H1 (cell line): ENCODE measurements at regions not wholly inside any gene's neighbourhood (a gene's known extent, or its start where the extent isn't known, plus 50 kb on each side); places are given as distances from the start of the nearest gene placed in this dataset.

Experiments
- EGR1 ChIP-seq: IDR thresholded peaks from 2 replicates; pipeline ENCODE4 v1.6.1; 2011; ENCODE audit warnings: low read depth, low read length, borderline replicate concordance
- HDAC6 ChIP-seq: IDR thresholded peaks from one replicate; pipeline ENCODE4 v1.7.1; 2012; ENCODE audit warnings: low read depth, mild to moderate bottlenecking, inconsistent platforms, low read length, moderate library complexity
- RFX5 ChIP-seq: IDR thresholded peaks from 2 replicates; pipeline ENCODE4 v1.6.1; 2011; ENCODE audit warnings: low read depth, low read length, improper control_type of control experiment, borderline replicate concordance
- SIX5 ChIP-seq: IDR thresholded peaks from 2 replicates; pipeline ENCODE4 v1.6.1; 2011; ENCODE audit warnings: mild to moderate bottlenecking, low read depth, low read length
- TF ChIP-seq, protein P1 (sequence below): IDR thresholded peaks from 2 replicates; pipeline ENCODE4 v1.6.1; 2012; ENCODE audit warnings: low read length, inconsistent platforms

DNA sequence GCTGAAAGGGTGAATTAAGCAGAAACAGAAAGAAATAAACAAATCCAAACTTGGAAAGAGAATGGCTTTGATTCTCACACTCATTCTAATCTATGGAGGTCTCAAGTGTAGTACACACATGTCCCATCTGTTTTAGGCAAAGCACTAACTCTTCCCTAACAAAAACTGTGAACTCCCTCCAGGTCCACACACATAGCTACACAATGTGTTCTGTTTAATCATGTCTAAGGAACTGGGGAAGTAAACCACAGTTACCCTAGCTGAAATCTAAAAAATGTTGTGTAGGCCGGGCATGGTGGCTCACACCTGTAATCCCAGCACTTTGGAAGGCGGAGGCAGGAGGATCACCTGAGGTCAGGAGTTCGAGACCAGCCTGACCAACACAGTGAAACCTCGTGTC is 118.7 kb upstream of the FST start (continued):
- no peak for TF ChIP-seq SIX5
- TF ChIP-seq, protein P1, sequence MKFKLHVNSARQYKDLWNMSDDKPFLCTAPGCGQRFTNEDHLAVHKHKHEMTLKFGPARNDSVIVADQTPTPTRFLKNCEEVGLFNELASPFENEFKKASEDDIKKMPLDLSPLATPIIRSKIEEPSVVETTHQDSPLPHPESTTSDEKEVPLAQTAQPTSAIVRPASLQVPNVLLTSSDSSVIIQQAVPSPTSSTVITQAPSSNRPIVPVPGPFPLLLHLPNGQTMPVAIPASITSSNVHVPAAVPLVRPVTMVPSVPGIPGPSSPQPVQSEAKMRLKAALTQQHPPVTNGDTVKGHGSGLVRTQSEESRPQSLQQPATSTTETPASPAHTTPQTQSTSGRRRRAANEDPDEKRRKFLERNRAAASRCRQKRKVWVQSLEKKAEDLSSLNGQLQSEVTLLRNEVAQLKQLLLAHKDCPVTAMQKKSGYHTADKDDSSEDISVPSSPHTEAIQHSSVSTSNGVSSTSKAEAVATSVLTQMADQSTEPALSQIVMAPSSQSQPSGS, result no peak
- no peak for TF ChIP-seq HDAC6
- no peak for TF ChIP-seq EGR1
- no peak for TF ChIP-seq RFX5
